ENCODE measurements at regions not wholly inside any gene's neighbourhood (a gene's known extent, or its start where the extent isn't known, plus 50 kb on each side); places are given as distances from the start of the nearest gene placed in this dataset.

DNA sequence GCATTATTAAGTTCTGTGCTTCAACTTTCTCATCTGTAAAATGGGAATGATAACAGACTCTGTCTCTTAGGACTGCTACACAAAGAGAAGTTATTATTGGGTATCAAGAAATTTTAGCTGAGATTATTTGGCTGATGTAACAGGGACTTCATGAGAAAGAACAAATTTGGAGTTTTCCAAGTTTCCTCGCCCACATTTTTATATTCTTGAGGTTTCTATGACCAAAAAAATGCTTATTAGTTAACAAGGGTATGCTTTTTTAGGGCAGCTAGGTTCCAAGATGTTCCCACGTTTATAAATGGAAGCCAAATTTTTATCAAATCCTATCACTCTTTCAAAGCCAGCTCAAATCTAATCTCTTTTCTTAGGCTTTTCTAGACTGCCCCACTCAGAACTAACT lies 50.6 kb upstream of the C3orf80 start:
- Histone ChIP-seq H3K27ac (no peak overlapping the region), H3K27me3 (replicated peaks in 1 of 7) (no peaks in the 10 kb centered on the region), H3K36me3 (no peaks in the 10 kb centered on the region), H3K4me1 (no peaks in the 10 kb centered on the region), H3K4me3 (no peak overlapping the region), H3K9me3 (peaks cover 0 to 5% (median 0%) of the 10 kb centered on the region in 8 donors)
- intact Hi-C loops (cut with DNase I; ENCODE audit: low total_unique reads): no loop called here
- no peak for DNase-seq
- TF ChIP-seq, protein P1, sequence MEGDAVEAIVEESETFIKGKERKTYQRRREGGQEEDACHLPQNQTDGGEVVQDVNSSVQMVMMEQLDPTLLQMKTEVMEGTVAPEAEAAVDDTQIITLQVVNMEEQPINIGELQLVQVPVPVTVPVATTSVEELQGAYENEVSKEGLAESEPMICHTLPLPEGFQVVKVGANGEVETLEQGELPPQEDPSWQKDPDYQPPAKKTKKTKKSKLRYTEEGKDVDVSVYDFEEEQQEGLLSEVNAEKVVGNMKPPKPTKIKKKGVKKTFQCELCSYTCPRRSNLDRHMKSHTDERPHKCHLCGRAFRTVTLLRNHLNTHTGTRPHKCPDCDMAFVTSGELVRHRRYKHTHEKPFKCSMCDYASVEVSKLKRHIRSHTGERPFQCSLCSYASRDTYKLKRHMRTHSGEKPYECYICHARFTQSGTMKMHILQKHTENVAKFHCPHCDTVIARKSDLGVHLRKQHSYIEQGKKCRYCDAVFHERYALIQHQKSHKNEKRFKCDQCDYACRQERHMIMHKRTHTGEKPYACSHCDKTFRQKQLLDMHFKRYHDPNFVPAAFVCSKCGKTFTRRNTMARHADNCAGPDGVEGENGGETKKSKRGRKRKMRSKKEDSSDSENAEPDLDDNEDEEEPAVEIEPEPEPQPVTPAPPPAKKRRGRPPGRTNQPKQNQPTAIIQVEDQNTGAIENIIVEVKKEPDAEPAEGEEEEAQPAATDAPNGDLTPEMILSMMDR (IDR thresholded peaks at IDR 0.05 in 8 of 11, conservative IDR thresholded peaks at IDR 0.05 in 3 of 11): no peak
- no peak for TF ChIP-seq POLR2A (IDR thresholded peaks at IDR 0.05)
- TF ChIP-seq POLR2AphosphoS5 (IDR thresholded peaks at IDR 0.05): no peak
- WGBS, 5 donors: 77 to 90% (median 83%) methylated on average over 2 of the region's 2 CpGs

Data from spleen (tissue), 11 donors.